Liver (tissue), 7 donors: ENCODE measurements at regions not wholly inside any gene's neighbourhood (a gene's known extent, or its start where the extent isn't known, plus 50 kb on each side); places are given as distances from the start of the nearest gene placed in this dataset.
"Not testable (repeated sequence)": the region's sequence is repeated elsewhere in the genome, so short reads cannot be mapped to it uniquely, and the experiment has no call there.

Source experiments
- DNase-seq: peaks from one replicate; pipeline ENCODE4 v3.0.0-alpha.2; 2017; ENCODE audit warnings: low spot score
- H3K27ac ChIP-seq, 2 donors: one replicate each; pipeline ENCODE4 v1.7.0; 2013; ENCODE audit warnings: inconsistent platforms in 2 of 2, low read length in 2 of 2, control low read depth in 1 of 2, low read depth in 1 of 2, mild to moderate bottlenecking in 1 of 2
- H3K27me3 ChIP-seq, 4 donors: one replicate each; pipeline versions ENCODE4 v1.6.1 to v1.7.0; 2013; ENCODE audit warnings: low read length in 3 of 4, inconsistent platforms in 1 of 4, mild to moderate bottlenecking in 1 of 4, moderate library complexity in 1 of 4; ENCODE audit not compliant: control insufficient read depth in 4 of 4, insufficient read depth in 4 of 4
- H3K36me3 ChIP-seq, 4 donors: one replicate each; pipeline versions ENCODE4 v1.6.1 to v1.7.0; 2013; ENCODE audit warnings: low read length in 3 of 4, mild to moderate bottlenecking in 3 of 4, low read depth in 1 of 4, moderate library complexity in 1 of 4; ENCODE audit not compliant: control insufficient read depth in 4 of 4, insufficient read depth in 3 of 4
- H3K4me1 ChIP-seq, 4 donors: one replicate each; pipeline versions ENCODE4 v1.6.1 to v1.7.0; 2013; ENCODE audit warnings: low read length in 3 of 4, mild to moderate bottlenecking in 3 of 4, moderate library complexity in 1 of 4; ENCODE audit not compliant: control insufficient read depth in 4 of 4, insufficient read depth in 4 of 4
- H3K4me3 ChIP-seq, 3 donors: one replicate each; pipeline versions ENCODE4 v1.6.1 to v1.7.0; 2013; ENCODE audit warnings: low read length in 3 of 3, control low read depth in 1 of 3, low read depth in 1 of 3, mild to moderate bottlenecking in 1 of 3
- H3K9ac ChIP-seq, 2 donors: one replicate each; pipeline ENCODE4 v1.7.0; 2013; ENCODE audit warnings: low read length in 2 of 2, mild to moderate bottlenecking in 2 of 2, moderate library complexity in 2 of 2, control low read depth in 1 of 2, low read depth in 1 of 2
- H3K9me3 ChIP-seq, 4 donors: one replicate each; pipeline versions ENCODE4 v1.6.1 to v1.7.0; 2013; ENCODE audit warnings: low read length in 3 of 4; ENCODE audit not compliant: control insufficient read depth in 4 of 4
- EGR1 ChIP-seq, 2 donors: IDR thresholded peaks; 2 replicates each; pipeline ENCODE4 v1.6.1; 2016 to 2018; ENCODE audit warnings: antibody characterized with exemption in 2 of 2, low read depth in 2 of 2
- FOXA2 ChIP-seq: IDR thresholded peaks from 2 replicates; pipeline ENCODE4 v1.6.1; 2016; ENCODE audit warnings: antibody characterized with exemption
- GABPA ChIP-seq, 2 donors: IDR thresholded peaks in 1 of 2; conservative IDR thresholded peaks in 1 of 2; 2 replicates each; pipeline ENCODE4 v1.6.1; 2016; ENCODE audit warnings: antibody characterized with exemption in 2 of 2, mild to moderate bottlenecking in 1 of 2, moderate library complexity in 1 of 2
- HNF4A ChIP-seq, 2 donors: conservative IDR thresholded peaks; 2 replicates each; pipeline ENCODE4 v1.6.1; 2016; ENCODE audit warnings: antibody characterized with exemption in 2 of 2, mild to moderate bottlenecking in 2 of 2
- HNF4G ChIP-seq: IDR thresholded peaks from 2 replicates; pipeline ENCODE4 v1.6.1; 2016; ENCODE audit warnings: antibody characterized with exemption
- JUND ChIP-seq, 2 donors: IDR thresholded peaks; 2 replicates each; pipeline ENCODE4 v1.6.1; 2016; ENCODE audit warnings: antibody characterized with exemption in 2 of 2
- NR2F2 ChIP-seq: IDR thresholded peaks from 2 replicates; pipeline ENCODE4 v1.6.1; 2016; ENCODE audit warnings: antibody characterized with exemption
- RAD21 ChIP-seq, 2 donors: IDR thresholded peaks; 2 replicates each; pipeline ENCODE4 v1.6.1; 2016; ENCODE audit warnings: antibody characterized with exemption in 2 of 2, mild to moderate bottlenecking in 2 of 2
- RXRA ChIP-seq, 2 donors: IDR thresholded peaks; 2 replicates each; pipeline ENCODE4 v1.6.1; 2017 to 2018; ENCODE audit warnings: antibody characterized with exemption in 2 of 2, mild to moderate bottlenecking in 1 of 2
- SP1 ChIP-seq: IDR thresholded peaks from 2 replicates; pipeline ENCODE4 v1.6.1; 2018; ENCODE audit warnings: antibody characterized with exemption, mild to moderate bottlenecking
- TAF1 ChIP-seq: conservative IDR thresholded peaks from 2 replicates; pipeline ENCODE4 v1.6.1; 2016; ENCODE audit warnings: antibody characterized with exemption, mild to moderate bottlenecking
- YY1 ChIP-seq: IDR thresholded peaks from 2 replicates; pipeline ENCODE4 v1.6.1; 2016; ENCODE audit warnings: antibody characterized with exemption, mild to moderate bottlenecking
- WGBS: extraction: QIAGEN DNeasy Blood & Tissue Kit; methylation state at CpG from one replicate; pipeline ENCODE4 v1.1.7; 2013; 5-methylcytosine and 5-hydroxymethylcytosine counted together
- TF ChIP-seq, protein P1 (sequence below): IDR thresholded peaks from 2 replicates; pipeline ENCODE4 v1.6.1; 2016; ENCODE audit warnings: antibody characterized with exemption
- TF ChIP-seq, protein P2 (sequence below): IDR thresholded peaks from 2 replicates; pipeline ENCODE4 v1.6.1; 2016; ENCODE audit warnings: antibody characterized with exemption
- TF ChIP-seq, protein P3 (sequence below): IDR thresholded peaks from 2 replicates; pipeline ENCODE4 v1.6.1; 2016; ENCODE audit warnings: antibody characterized with exemption
- donor health status: healthy.
- donor health status: healthy.
- donor health status: healthy.
- donor health status: healthy.

DNA sequence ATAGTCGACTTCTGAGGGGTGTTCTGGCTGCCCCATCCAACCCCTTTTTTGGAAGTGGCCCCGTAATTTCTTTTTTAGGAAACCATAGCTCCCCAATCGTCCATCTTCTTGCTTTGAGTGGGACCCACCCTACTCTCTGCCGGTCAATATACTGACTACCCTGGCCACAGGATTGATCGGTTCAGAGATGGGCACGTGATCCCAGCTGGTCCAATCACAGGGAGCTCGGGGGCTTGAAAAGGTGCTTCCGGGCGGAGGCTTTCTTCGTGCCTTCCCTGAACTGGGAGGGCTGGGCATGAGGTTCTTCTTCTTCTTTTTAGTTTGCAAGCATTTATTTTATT lies 78.7 kb upstream of the SH3PXD2B start:
- H3K9me3 ChIP-seq: no peaks in the 10 kb centered on the region
- H3K27ac ChIP-seq: no peak overlapping the region
- WGBS: 65% methylated on average over 10 of the region's 10 CpGs
- H3K4me1 ChIP-seq: peaks cover 5 to 12% (median 7%) of the 10 kb centered on the region in 4 donors
- H3K36me3 ChIP-seq: no peaks in the 10 kb centered on the region
- no peak for TF ChIP-seq FOXA2
- H3K9ac ChIP-seq: no peak overlapping the region
- H3K4me3 ChIP-seq: no peak overlapping the region
- no peak for DNase-seq
- no peaks in the 10 kb centered on the region for H3K27me3 ChIP-seq

DNA sequence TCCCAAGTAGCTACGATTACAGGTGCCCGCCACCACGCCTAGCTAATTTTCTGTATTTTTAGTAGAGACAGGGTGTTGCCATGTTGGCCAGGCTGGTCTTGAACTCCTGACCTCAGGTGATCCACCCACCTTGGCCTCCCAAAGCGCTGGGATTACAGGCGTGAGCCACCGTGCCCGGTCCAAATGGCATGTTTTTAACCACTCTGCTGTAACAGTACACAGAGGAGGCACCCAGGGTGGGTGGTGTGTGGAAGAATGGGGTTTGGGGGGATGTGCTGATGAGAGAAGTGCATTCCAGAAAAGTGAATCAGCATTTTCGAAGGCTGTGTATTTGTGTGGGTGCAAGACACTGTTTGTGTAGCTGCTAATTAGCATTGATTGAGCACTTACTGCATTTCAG lies 78.1 kb upstream of the SH3PXD2B start:
- H3K9ac ChIP-seq: not testable (repeated sequence)
- whole genome bisulfite sequencing: 94% methylated on average over 8 of the region's 8 CpGs

DNA sequence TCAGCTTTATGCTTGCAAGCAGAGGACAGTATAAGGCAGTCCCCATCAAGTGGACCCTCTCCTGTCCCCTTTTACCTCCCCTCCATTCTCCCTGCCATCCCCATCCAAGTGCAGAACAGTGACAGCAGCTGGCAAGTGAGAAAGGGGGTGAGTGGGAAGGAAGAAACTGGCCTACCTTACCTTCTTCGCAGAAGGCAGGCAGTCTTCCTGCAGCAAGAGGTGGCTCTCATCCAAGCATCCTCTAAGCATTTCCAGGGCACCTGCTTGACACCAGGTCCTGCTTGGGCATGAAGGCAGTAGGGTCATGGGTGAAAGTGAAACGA lies 77.3 kb upstream of the SH3PXD2B start:
- WGBS: 87% methylated on average over 2 of the region's 2 CpGs
- H3K27me3 ChIP-seq: no peaks in the 10 kb centered on the region
- DNase-seq: no peak
- H3K4me3 ChIP-seq: no peak overlapping the region
- H3K4me1 ChIP-seq: peaks cover 5 to 12% (median 7%) of the 10 kb centered on the region in 4 donors
- no peak overlapping the region for H3K9ac ChIP-seq
- TF ChIP-seq, protein P1, sequence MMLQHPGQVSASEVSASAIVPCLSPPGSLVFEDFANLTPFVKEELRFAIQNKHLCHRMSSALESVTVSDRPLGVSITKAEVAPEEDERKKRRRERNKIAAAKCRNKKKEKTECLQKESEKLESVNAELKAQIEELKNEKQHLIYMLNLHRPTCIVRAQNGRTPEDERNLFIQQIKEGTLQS: no peak
- no peak for TF ChIP-seq RAD21 (IDR thresholded peaks at IDR 0.05)
- TF ChIP-seq, protein P2, sequence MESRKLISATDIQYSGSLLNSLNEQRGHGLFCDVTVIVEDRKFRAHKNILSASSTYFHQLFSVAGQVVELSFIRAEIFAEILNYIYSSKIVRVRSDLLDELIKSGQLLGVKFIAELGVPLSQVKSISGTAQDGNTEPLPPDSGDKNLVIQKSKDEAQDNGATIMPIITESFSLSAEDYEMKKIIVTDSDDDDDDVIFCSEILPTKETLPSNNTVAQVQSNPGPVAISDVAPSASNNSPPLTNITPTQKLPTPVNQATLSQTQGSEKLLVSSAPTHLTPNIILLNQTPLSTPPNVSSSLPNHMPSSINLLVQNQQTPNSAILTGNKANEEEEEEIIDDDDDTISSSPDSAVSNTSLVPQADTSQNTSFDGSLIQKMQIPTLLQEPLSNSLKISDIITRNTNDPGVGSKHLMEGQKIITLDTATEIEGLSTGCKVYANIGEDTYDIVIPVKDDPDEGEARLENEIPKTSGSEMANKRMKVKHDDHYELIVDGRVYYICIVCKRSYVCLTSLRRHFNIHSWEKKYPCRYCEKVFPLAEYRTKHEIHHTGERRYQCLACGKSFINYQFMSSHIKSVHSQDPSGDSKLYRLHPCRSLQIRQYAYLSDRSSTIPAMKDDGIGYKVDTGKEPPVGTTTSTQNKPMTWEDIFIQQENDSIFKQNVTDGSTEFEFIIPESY: no peak
- TF ChIP-seq JUND (IDR thresholded peaks at IDR 0.05): no peak
- TF ChIP-seq YY1: no peak
- no peak for TF ChIP-seq HNF4A (conservative IDR thresholded peaks at IDR 0.05)
- no peak for TF ChIP-seq EGR1 (IDR thresholded peaks at IDR 0.05; ENCODE audit: low read depth in 2 of 2)
- TF ChIP-seq, protein P3, sequence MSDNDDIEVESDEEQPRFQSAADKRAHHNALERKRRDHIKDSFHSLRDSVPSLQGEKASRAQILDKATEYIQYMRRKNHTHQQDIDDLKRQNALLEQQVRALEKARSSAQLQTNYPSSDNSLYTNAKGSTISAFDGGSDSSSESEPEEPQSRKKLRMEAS: no peak
- no peak for TF ChIP-seq SP1
- TF ChIP-seq TAF1: no peak
- TF ChIP-seq RXRA (IDR thresholded peaks at IDR 0.05): no peak
- no peak for TF ChIP-seq GABPA (IDR thresholded peaks at IDR 0.05 in 1 of 2, conservative IDR thresholded peaks at IDR 0.05 in 1 of 2)
- no peak for TF ChIP-seq HNF4G
- TF ChIP-seq FOXA2: no peak
- TF ChIP-seq NR2F2: no peak
- H3K36me3 ChIP-seq: no peaks in the 10 kb centered on the region
- H3K9me3 ChIP-seq: no peaks in the 10 kb centered on the region
- H3K27ac ChIP-seq: no peak overlapping the region

More for the DNA sequence above, 78.1 kb upstream of the SH3PXD2B start:
- not testable (repeated sequence) for H3K36me3 ChIP-seq, H3K9me3 ChIP-seq, H3K27ac ChIP-seq, H3K4me3 ChIP-seq, DNase-seq, H3K27me3 ChIP-seq
- H3K4me1 ChIP-seq: peaks cover 5 to 12% (median 7%) of the 10 kb centered on the region in 4 donors
